Erythroblast (primary cell): ENCODE measurements at regions not wholly inside any gene's neighbourhood (a gene's known extent, or its start where the extent isn't known, plus 50 kb on each side); places are given as distances from the start of the nearest gene placed in this dataset.

ENCODE experiments used
- GATA1 ChIP-seq: IDR thresholded peaks from 2 replicates; pipeline ENCODE4 v1.6.1; 2011; ENCODE audit warnings: low read depth, mild to moderate bottlenecking, control low read depth, low read length, moderate library complexity
- POLR2A ChIP-seq: IDR thresholded peaks from 2 replicates; pipeline ENCODE4 v1.6.1; 2011; ENCODE audit warnings: mild to moderate bottlenecking, low read length

DNA sequence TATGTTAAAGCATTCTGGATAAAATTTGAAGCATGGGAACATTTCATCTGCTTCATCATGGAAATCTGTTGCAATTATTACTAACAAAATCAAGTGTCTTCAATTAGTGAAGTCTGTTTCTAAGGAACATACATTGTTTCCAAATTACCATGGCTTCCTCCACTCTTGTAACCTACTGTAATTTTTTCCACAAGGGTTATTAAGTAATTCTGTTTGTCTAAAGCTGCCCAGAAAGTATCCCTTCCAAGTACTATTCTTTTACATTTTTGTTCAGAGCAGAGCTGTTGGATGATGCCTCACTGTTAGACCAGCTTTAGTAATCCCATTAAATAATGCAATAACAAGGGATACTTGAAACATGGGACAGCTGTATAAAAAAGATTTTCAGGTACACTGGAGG lies 483.5 kb upstream of the CD180 start:
- TF ChIP-seq POLR2A (no peak), GATA1 (no peak)
